Right atrium auricular region (tissue), 2 donors: ENCODE measurements at regions not wholly inside any gene's neighbourhood (a gene's known extent, or its start where the extent isn't known, plus 50 kb on each side); places are given as distances from the start of the nearest gene placed in this dataset.

ENCODE experiments used
- DNase-seq: peaks from one replicate; pipeline ENCODE4 v3.0.0-alpha.2; 2019; ENCODE audit warnings: low spot score
- H3K27ac ChIP-seq, 2 donors: fragments of 200-600 bp; sonication (generic); 1 replicate in 1 of 2; 2 replicates in 1 of 2; pipeline ENCODE4 v1.5.1; 2016 to 2019
- H3K27me3 ChIP-seq, 2 donors: fragments of 200-600 bp; sonication (generic); one replicate each; pipeline versions ENCODE4 v1.5.1 to v1.6.0; 2017 to 2019
- H3K36me3 ChIP-seq: fragments of 200-600 bp; sonication (generic); one replicate; pipeline ENCODE4 v1.5.1; 2016
- H3K4me1 ChIP-seq, 2 donors: fragments of 200-600 bp; sonication (generic); one replicate each; pipeline versions ENCODE4 v1.5.1 to v1.6.0; 2017 to 2019
- H3K4me3 ChIP-seq, 2 donors: fragments of 200-600 bp; sonication (generic); 1 replicate in 1 of 2; 2 replicates in 1 of 2; pipeline ENCODE4 v1.5.1; 2017 to 2019; ENCODE audit warnings: mild to moderate bottlenecking in 1 of 2, moderate library complexity in 1 of 2
- H3K9me3 ChIP-seq, 2 donors: fragments of 200-600 bp; sonication (generic); one replicate each; pipeline ENCODE4 v1.5.1; 2019
- CTCF ChIP-seq, 2 donors: fragments of 200-600 bp; sonication (generic); IDR thresholded peaks; one replicate each; pipeline ENCODE4 v1.5.1; 2019; ENCODE audit warnings: antibody characterized with exemption in 2 of 2

- H3K27ac ChIP-seq: no peak overlapping the region
- TF ChIP-seq CTCF (IDR thresholded peaks at IDR 0.05): no peak
Measured at GRCh38 chr5:74420220-74420619, 220.3 kb downstream of the ENC1 start.

DNA sequence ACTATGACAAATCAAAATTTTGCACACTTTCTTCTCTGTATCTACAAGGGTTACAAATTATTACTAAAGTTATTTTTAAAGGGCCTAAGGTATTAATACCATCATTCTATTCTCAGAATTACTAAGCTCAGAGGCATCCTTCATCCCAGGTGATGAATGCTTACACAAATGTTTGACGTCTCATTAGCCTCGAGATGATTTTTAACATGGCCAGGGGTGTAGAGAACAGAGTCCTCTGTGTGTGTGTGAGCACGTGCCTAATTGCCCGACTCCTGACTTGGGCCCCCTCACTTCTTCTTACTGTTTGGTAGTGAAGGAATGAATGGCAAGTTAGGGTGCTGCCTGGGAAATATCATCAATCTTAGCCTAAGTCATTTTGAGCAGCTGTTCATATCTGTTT is 221.1 kb downstream of the ENC1 start:
- Histone ChIP-seq H3K27ac (no peak overlapping the region), H3K4me1 (no peaks in the 10 kb centered on the region), H3K9me3 (no peaks in the 10 kb centered on the region), H3K36me3 (no peaks in the 10 kb centered on the region), H3K27me3 (no peaks in the 10 kb centered on the region), H3K4me3 (no peak overlapping the region)
- TF ChIP-seq CTCF (IDR thresholded peaks at IDR 0.05): no peak
- no peak for DNase-seq

More at GRCh38 chr5:74420220-74420619, 220.3 kb downstream of the ENC1 start:
- H3K4me3 ChIP-seq: no peak overlapping the region
- DNase-seq: no peak
- H3K36me3 ChIP-seq: no peaks in the 10 kb centered on the region
- H3K27me3 ChIP-seq: no peaks in the 10 kb centered on the region
- H3K4me1 ChIP-seq: no peaks in the 10 kb centered on the region
- no peaks in the 10 kb centered on the region for H3K9me3 ChIP-seq

DNA sequence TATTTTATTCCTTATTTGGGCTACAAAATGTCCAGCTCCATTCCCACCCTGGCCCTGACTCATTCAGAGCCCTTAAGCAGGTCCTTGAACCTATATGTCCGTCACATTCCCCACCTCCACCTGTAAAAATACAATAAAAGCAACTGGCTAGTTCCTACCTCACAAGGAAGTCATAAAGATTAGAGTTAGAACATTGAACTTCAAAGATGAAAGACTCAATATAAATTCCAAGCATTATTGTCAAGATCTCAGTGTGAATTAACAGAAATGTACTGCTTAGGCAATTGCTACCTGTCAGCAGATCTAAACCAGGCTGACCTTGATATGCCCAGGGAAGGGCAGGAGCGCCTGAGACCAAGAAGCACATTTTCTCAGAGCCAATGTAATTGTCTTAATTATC is 221.8 kb downstream of the ENC1 start:
- H3K4me3 ChIP-seq: no peak overlapping the region
- H3K4me1 ChIP-seq: no peaks in the 10 kb centered on the region
- no peaks in the 10 kb centered on the region for H3K27me3 ChIP-seq
- TF ChIP-seq CTCF (IDR thresholded peaks at IDR 0.05): no peak
- no peaks in the 10 kb centered on the region for H3K9me3 ChIP-seq
- no peaks in the 10 kb centered on the region for H3K36me3 ChIP-seq
- no peak for DNase-seq
- H3K27ac ChIP-seq: no peak overlapping the region

DNA sequence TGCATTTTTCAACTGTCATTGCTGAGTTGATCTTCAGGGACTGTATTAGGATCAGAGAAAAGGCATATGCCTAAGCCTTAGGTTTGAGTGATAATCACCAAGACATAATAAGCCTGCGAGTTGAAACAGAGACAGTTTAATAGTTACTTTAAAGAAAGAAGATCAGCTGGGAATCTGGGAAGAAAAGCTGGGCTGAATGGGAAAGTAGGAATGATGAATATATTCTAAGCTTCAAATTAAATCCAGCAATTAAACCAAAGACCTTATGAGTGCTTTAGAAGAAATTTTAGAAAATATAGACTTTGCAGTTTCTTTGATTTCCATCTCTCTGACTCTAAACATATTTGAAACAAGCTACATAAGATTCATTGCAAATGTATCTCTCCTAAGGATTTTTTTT is 222.3 kb downstream of the ENC1 start:
- H3K27me3 ChIP-seq: no peaks in the 10 kb centered on the region
- H3K36me3 ChIP-seq: no peaks in the 10 kb centered on the region
- no peaks in the 10 kb centered on the region for H3K4me1 ChIP-seq
- DNase-seq: no peak
- no peak for TF ChIP-seq CTCF (IDR thresholded peaks at IDR 0.05)
- H3K27ac ChIP-seq: no peak overlapping the region
- H3K9me3 ChIP-seq: no peaks in the 10 kb centered on the region
- no peak overlapping the region for H3K4me3 ChIP-seq

DNA sequence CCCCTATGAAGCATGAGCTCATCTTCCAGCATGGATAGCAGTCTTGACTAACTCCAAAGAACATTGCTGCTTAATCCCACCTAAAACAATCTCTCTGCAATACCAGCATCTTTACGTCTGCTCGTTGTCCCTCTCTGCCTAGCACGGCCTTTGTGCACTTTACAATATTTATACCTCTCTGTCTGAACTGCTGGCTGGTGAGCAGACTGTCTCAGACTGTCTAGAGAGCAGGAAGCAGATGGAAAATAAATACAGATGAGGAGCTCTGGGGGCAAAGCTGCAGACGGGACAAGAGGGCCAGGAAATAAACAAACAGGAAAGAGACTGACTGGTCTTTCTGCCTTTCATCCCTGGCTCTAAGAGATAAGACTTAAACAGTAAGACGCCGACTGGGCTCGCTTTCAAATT is 224.8 kb downstream of the ENC1 start:
- Histone ChIP-seq H3K27me3 (no peaks in the 10 kb centered on the region), H3K9me3 (no peaks in the 10 kb centered on the region), H3K4me3 (no peak overlapping the region), H3K4me1 (no peaks in the 10 kb centered on the region), H3K36me3 (no peaks in the 10 kb centered on the region), H3K27ac (no peak overlapping the region)
- DNase-seq: no peak
- no peak for TF ChIP-seq CTCF (IDR thresholded peaks at IDR 0.05)

DNA sequence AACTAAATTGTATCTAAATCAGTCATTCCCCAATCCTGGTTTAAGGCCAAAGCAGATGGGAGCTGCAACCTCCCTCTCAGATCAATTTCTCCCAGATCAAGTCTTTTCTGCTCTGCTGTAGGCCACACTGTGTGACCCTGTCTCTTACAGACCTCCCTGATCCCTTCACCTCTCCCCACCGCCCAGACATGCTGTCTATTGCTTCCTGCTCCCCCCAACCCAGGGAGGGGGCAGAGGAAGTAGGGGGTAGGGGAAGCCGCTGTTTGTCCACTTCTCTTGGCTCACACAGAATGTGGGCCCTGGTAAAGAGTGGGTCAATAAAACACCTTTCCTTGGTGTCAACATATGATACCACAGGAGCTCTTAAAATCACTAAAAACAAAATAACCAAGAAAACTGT is 226.3 kb downstream of the ENC1 start:
- no peak for TF ChIP-seq CTCF (IDR thresholded peaks at IDR 0.05)
- no peak overlapping the region for H3K4me3 ChIP-seq

More for the DNA sequence above, 226.3 kb downstream of the ENC1 start:
- no peaks in the 10 kb centered on the region for H3K9me3 ChIP-seq
- no peak overlapping the region for H3K27ac ChIP-seq
- no peaks in the 10 kb centered on the region for H3K36me3 ChIP-seq
- H3K27me3 ChIP-seq: no peaks in the 10 kb centered on the region
- no peak for DNase-seq
- no peaks in the 10 kb centered on the region for H3K4me1 ChIP-seq
